Spleen (tissue), 11 donors: ENCODE measurements at regions not wholly inside any gene's neighbourhood (a gene's known extent, or its start where the extent isn't known, plus 50 kb on each side); places are given as distances from the start of the nearest gene placed in this dataset.

Experiments used
- DNase-seq: peaks from one replicate; pipeline ENCODE4 v3.0.0-alpha.2; 2020
- H3K27ac ChIP-seq, 8 donors: fragments of 200-600 bp; sonication (generic) in 7 of 8; 1 replicate in 4 of 8; 2 replicates in 4 of 8; pipeline versions ENCODE4 v1.5.0 to v1.8.0; 2016 to 2021; ENCODE audit warnings: inconsistent platforms in 4 of 8, mild to moderate bottlenecking in 4 of 8, moderate library complexity in 1 of 8
- H3K27me3 ChIP-seq, 7 donors: fragments of 200-600 bp; sonication (generic) in 6 of 7; replicated peaks in 1 of 7; 1 replicate in 4 of 7; 2 replicates in 3 of 7; pipeline versions ENCODE4 v1.5.0 to v1.8.0; 2016 to 2021; ENCODE audit warnings: inconsistent platforms in 3 of 7, mild to moderate bottlenecking in 1 of 7
- H3K36me3 ChIP-seq, 6 donors: fragments of 200-600 bp; sonication (generic) in 5 of 6; 1 replicate in 4 of 6; 2 replicates in 2 of 6; pipeline versions ENCODE4 v1.5.0 to v1.8.0; 2016 to 2021; ENCODE audit warnings: inconsistent platforms in 2 of 6
- H3K4me1 ChIP-seq, 6 donors: fragments of 200-600 bp; sonication (generic) in 5 of 6; 1 replicate in 3 of 6; 2 replicates in 3 of 6; pipeline versions ENCODE4 v1.5.0 to v1.8.0; 2016 to 2021; ENCODE audit warnings: inconsistent platforms in 3 of 6
- H3K4me3 ChIP-seq, 8 donors: fragments of 200-600 bp; sonication (generic) in 7 of 8; 1 replicate in 4 of 8; 2 replicates in 4 of 8; pipeline versions ENCODE4 v1.5.0 to v1.8.0; 2016 to 2021; ENCODE audit warnings: inconsistent platforms in 4 of 8, mild to moderate bottlenecking in 4 of 8, moderate library complexity in 2 of 8
- H3K9me3 ChIP-seq, 8 donors: fragments of 200-600 bp; sonication (generic) in 7 of 8; 1 replicate in 4 of 8; 2 replicates in 4 of 8; pipeline versions ENCODE4 v1.5.0 to v1.8.0; 2016 to 2021; ENCODE audit warnings: inconsistent platforms in 4 of 8
- CTCF ChIP-seq, 11 experiments: fragments of 200-600 bp in 7 of 11; fragments of 450-650 bp in 4 of 11; sonication (generic) in 4 of 11; IDR thresholded peaks in 8 of 11; conservative IDR thresholded peaks in 3 of 11; 1 replicate in 7 of 11; 2 replicates in 4 of 11; pipeline versions ENCODE4 v1.4.0 to v1.8.0; 2016 to 2021; ENCODE audit warnings: antibody characterized with exemption in 11 of 11, inconsistent platforms in 4 of 11, mild to moderate bottlenecking in 1 of 11
- POLR2A ChIP-seq, 3 donors: fragments of 450-650 bp; IDR thresholded peaks; one replicate each; pipeline ENCODE4 v1.5.1; 2017; ENCODE audit warnings: antibody characterized with exemption in 3 of 3, mild to moderate bottlenecking in 1 of 3
- POLR2AphosphoS5 ChIP-seq, 3 donors: sonication (generic); formaldehyde crosslinking; IDR thresholded peaks; one replicate each; pipeline ENCODE4 v1.5.1; 2017; ENCODE audit warnings: antibody characterized with exemption in 3 of 3
- WGBS, 5 donors: extraction: QIAGEN DNeasy Blood & Tissue Kit in 3 of 5; methylation state at CpG; one replicate each; pipeline versions ENCODE4 v1.1.5 to v1.1.7; 2013 to 2018; 5-methylcytosine and 5-hydroxymethylcytosine counted together
- intact Hi-C: fragments of 100-400 bp; cut with DNase I; formaldehyde crosslinking; loops from one replicate; pipeline ENCODE4 v1.15.0; 2023; ENCODE audit warnings: low total_unique reads
- donor health status: healthy with polysubstance abuse.
- donor health status: DM: no; HTN: no; CAD: no; lungs with moderate emphysema.
- donor health status: DM: no; HTN: no; CAD: no.
- donor health status: Bipolar disorder and iron deficiency.
- donor health status: healthy.
- donor health status: DM: no; HTN: no; CAD: no.
- donor health status: DM: yes; HTN: yes; CAD: no.

- peaks cover 0 to 19% (median 11%) of the 10 kb centered on the region in 8 donors for H3K9me3 ChIP-seq
- no peak overlapping the region for H3K4me3 ChIP-seq
- WGBS, 5 donors = 88 to 92% (median 90%) methylated on average over 17 of the region's 17 CpGs
- no peaks in the 10 kb centered on the region for H3K36me3 ChIP-seq
- H3K4me1 ChIP-seq = no peaks in the 10 kb centered on the region
- intact Hi-C loops = no loop called here
- TF ChIP-seq POLR2AphosphoS5 (IDR thresholded peaks at IDR 0.05) (no peak), POLR2A (IDR thresholded peaks at IDR 0.05) (no peak), CTCF (IDR thresholded peaks at IDR 0.05 in 8 of 11, conservative IDR thresholded peaks at IDR 0.05 in 3 of 11) (no peak)
- peaks cover 0 to 45% (median 0%) of the 10 kb centered on the region in 7 donors for H3K27me3 ChIP-seq
- no peak overlapping the region for H3K27ac ChIP-seq
- no peak for DNase-seq
These were observed 55.8 kb downstream of the IGF2 start for GRCh38 chr11:2083411-2083810.

GRCh38 chr11:2077061-2077802 is 62.0 kb downstream of the IGF2 start:
- TF ChIP-seq CTCF (IDR thresholded peaks at IDR 0.05 in 8 of 11, conservative IDR thresholded peaks at IDR 0.05 in 3 of 11) (no peak), POLR2A (IDR thresholded peaks at IDR 0.05) (no peak), POLR2AphosphoS5 (IDR thresholded peaks at IDR 0.05) (no peak)
- 75 to 82% (median 77%) methylated on average over 6 of the region's 6 CpGs for whole genome bisulfite sequencing, 5 donors

GRCh38 chr11:2076441-2076840 is 62.7 kb downstream of the IGF2 start:
- Histone ChIP-seq H3K36me3 (no peaks in the 10 kb centered on the region), H3K27me3 (peaks cover 0 to 39% (median 0%) of the 10 kb centered on the region in 7 donors), H3K4me3 (no peak overlapping the region), H3K4me1 (no peaks in the 10 kb centered on the region), H3K27ac (no peak overlapping the region), H3K9me3 (no peaks in the 10 kb centered on the region)
- WGBS, 5 donors = 87 to 97% (median 94%) methylated on average over 7 of the region's 7 CpGs
- intact Hi-C loops = no loop called here
- DNase-seq = no peak
- no peak for TF ChIP-seq POLR2A (IDR thresholded peaks at IDR 0.05)
- TF ChIP-seq POLR2AphosphoS5 (IDR thresholded peaks at IDR 0.05) = no peak
- no peak for TF ChIP-seq CTCF (IDR thresholded peaks at IDR 0.05 in 8 of 11, conservative IDR thresholded peaks at IDR 0.05 in 3 of 11)

More at GRCh38 chr11:2077061-2077802, 62.0 kb downstream of the IGF2 start:
- H3K27me3 ChIP-seq = peaks cover 0 to 34% (median 0%) of the 10 kb centered on the region in 7 donors
- H3K27ac ChIP-seq = no peak overlapping the region
- H3K4me1 ChIP-seq = no peaks in the 10 kb centered on the region
- H3K36me3 ChIP-seq = no peaks in the 10 kb centered on the region
- H3K9me3 ChIP-seq = no peaks in the 10 kb centered on the region
- H3K4me3 ChIP-seq = no peak overlapping the region
- DNase-seq = no peak
- intact Hi-C loops = no loop called here

- H3K27ac ChIP-seq = no peak overlapping the region
- peaks cover 0 to 56% (median 0%) of the 10 kb centered on the region in 7 donors for H3K27me3 ChIP-seq
- H3K36me3 ChIP-seq = no peaks in the 10 kb centered on the region
- H3K9me3 ChIP-seq = no peaks in the 10 kb centered on the region
- intact Hi-C loops = no loop called here
- H3K4me3 ChIP-seq = no peak overlapping the region
- H3K4me1 ChIP-seq = no peaks in the 10 kb centered on the region
- 57 to 67% (median 62%) methylated on average over 12 of the region's 12 CpGs for WGBS, 5 donors
- DNase-seq = no peak
- TF ChIP-seq POLR2AphosphoS5 (IDR thresholded peaks at IDR 0.05) = no peak
- no peak for TF ChIP-seq CTCF (IDR thresholded peaks at IDR 0.05 in 8 of 11, conservative IDR thresholded peaks at IDR 0.05 in 3 of 11)
- TF ChIP-seq POLR2A (IDR thresholded peaks at IDR 0.05) = no peak
These were observed 64.8 kb downstream of the IGF2 start for GRCh38 chr11:2074266-2074825.
